ENCODE measurements at regions not wholly inside any gene's neighbourhood (a gene's known extent, or its start where the extent isn't known, plus 50 kb on each side); places are given as distances from the start of the nearest gene placed in this dataset.

- H3K4me1 Mint-ChIP-seq: peaks cover 16% of the 10 kb centered on the region
- no peak for TF ChIP-seq CTCF (IDR thresholded peaks at IDR 0.05)
- H3K4me3 ChIP-seq (replicated peaks in 1 of 3; ENCODE audit: low read depth in 2 of 3, low read length in 3 of 3): no peak overlapping the region
- no peaks in the 10 kb centered on the region for H3K36me3 ChIP-seq (replicated peaks in 1 of 2; ENCODE audit: control insufficient read depth in 1 of 2, insufficient read depth in 2 of 2, low read length in 2 of 2)
- peaks cover 12 to 15% of the 10 kb centered on the region in 2 donors for H3K4me1 ChIP-seq (ENCODE audit: control insufficient read depth in 1 of 2, insufficient read depth in 2 of 2, low read length in 2 of 2)
- intact Hi-C loops (cut with micrococcal nuclease): no loop called here
- H3K9me3 ChIP-seq (replicated peaks in 1 of 2; ENCODE audit: control insufficient read depth in 1 of 2, insufficient read depth in 1 of 2, low read length in 2 of 2): no peaks in the 10 kb centered on the region
- no peak for DNase-seq
- peaks cover 0 to 11% (median 1%) of the 10 kb centered on the region in 7 donors for H3K9me3 Mint-ChIP-seq
- H3K4me3 Mint-ChIP-seq: no peak overlapping the region
- H3K36me3 Mint-ChIP-seq: peaks cover 0 to 3% of the 10 kb centered on the region in 2 donors
- no peak overlapping the region for H3K4me2 ChIP-seq (replicated peaks; ENCODE audit: extremely low read depth, low read length, poor library complexity, severe bottlenecking)
- H3K27ac Mint-ChIP-seq: no peak overlapping the region
- no peak overlapping the region for H3K9ac ChIP-seq (ENCODE audit: insufficient read depth, low read length, poor library complexity, severe bottlenecking)
- H3K79me2 ChIP-seq (ENCODE audit: insufficient read depth, low read length): no peaks in the 10 kb centered on the region
- 100% methylated on average over 3 of the region's 4 CpGs for WGBS (ENCODE audit: insufficient coverage)
- no peak overlapping the region for H3K27ac ChIP-seq (ENCODE audit: low read depth in 1 of 2, low read length in 2 of 2)
- H3K27me3 Mint-ChIP-seq (ENCODE audit: low read depth in 3 of 3): peaks cover 38 to 48% (median 47%) of the 10 kb centered on the region in 3 donors
- H4K20me1 ChIP-seq (ENCODE audit: insufficient read depth, low read length): no peaks in the 10 kb centered on the region
- no peak overlapping the region for H2AFZ ChIP-seq (ENCODE audit: insufficient read depth, low read depth, low read length, poor library complexity, severe bottlenecking)
- H3K27me3 ChIP-seq (ENCODE audit: control insufficient read depth in 2 of 2, insufficient read depth in 2 of 2, low read length in 2 of 2): peaks cover 31 to 41% of the 10 kb centered on the region in 2 donors
These were observed 109.0 kb downstream of the UCHL1 start for GRCh38 chr4:41365681-41366080.

GRCh38 chr4:41366911-41367517 lies 110.3 kb downstream of the UCHL1 start:
- no peaks in the 10 kb centered on the region for H3K36me3 ChIP-seq (replicated peaks in 1 of 2; ENCODE audit: control insufficient read depth in 1 of 2, insufficient read depth in 2 of 2, low read length in 2 of 2)
- TF ChIP-seq CTCF (IDR thresholded peaks at IDR 0.05): no peak
- no peak overlapping the region for H3K4me2 ChIP-seq (replicated peaks; ENCODE audit: extremely low read depth, low read length, poor library complexity, severe bottlenecking)
- peaks cover 6% of the 10 kb centered on the region for H3K4me1 Mint-ChIP-seq
- intact Hi-C loops (cut with micrococcal nuclease): no loop called here
- no peak overlapping the region for H3K9ac ChIP-seq (ENCODE audit: insufficient read depth, low read length, poor library complexity, severe bottlenecking)
- no peaks in the 10 kb centered on the region for H4K20me1 ChIP-seq (ENCODE audit: insufficient read depth, low read length)
- H3K4me3 ChIP-seq (replicated peaks in 1 of 3; ENCODE audit: low read depth in 2 of 3, low read length in 3 of 3): no peak overlapping the region
- H2AFZ ChIP-seq (ENCODE audit: insufficient read depth, low read depth, low read length, poor library complexity, severe bottlenecking): no peak overlapping the region
- peaks cover under 1 to 2% of the 10 kb centered on the region in 2 donors for H3K4me1 ChIP-seq (ENCODE audit: control insufficient read depth in 1 of 2, insufficient read depth in 2 of 2, low read length in 2 of 2)
- no peak overlapping the region for H3K27ac ChIP-seq (ENCODE audit: low read depth in 1 of 2, low read length in 2 of 2)
- H3K27me3 ChIP-seq (ENCODE audit: control insufficient read depth in 2 of 2, insufficient read depth in 2 of 2, low read length in 2 of 2): peaks cover 22 to 27% of the 10 kb centered on the region in 2 donors
- peaks cover 26 to 37% (median 34%) of the 10 kb centered on the region in 3 donors for H3K27me3 Mint-ChIP-seq (ENCODE audit: low read depth in 3 of 3)
- no peak for DNase-seq
- no peaks in the 10 kb centered on the region for H3K9me3 ChIP-seq (replicated peaks in 1 of 2; ENCODE audit: control insufficient read depth in 1 of 2, insufficient read depth in 1 of 2, low read length in 2 of 2)
- H3K27ac Mint-ChIP-seq: no peak overlapping the region
- no peak overlapping the region for H3K4me3 Mint-ChIP-seq
- WGBS (ENCODE audit: insufficient coverage): no CpG with 5 or more reads among the region's 4 CpGs
- H3K36me3 Mint-ChIP-seq: peaks cover 0 to 3% of the 10 kb centered on the region in 2 donors
- no peaks in the 10 kb centered on the region for H3K79me2 ChIP-seq (ENCODE audit: insufficient read depth, low read length)
- peaks cover 0 to 7% (median 0%) of the 10 kb centered on the region in 7 donors for H3K9me3 Mint-ChIP-seq
